Esophagus squamous epithelium (tissue), 5 donors: ENCODE measurements at regions not wholly inside any gene's neighbourhood (a gene's known extent, or its start where the extent isn't known, plus 50 kb on each side); places are given as distances from the start of the nearest gene placed in this dataset.
"Not testable (repeated sequence)": the region's sequence is repeated elsewhere in the genome, so short reads cannot be mapped to it uniquely, and the experiment has no call there.

Experiments used
- DNase-seq: peaks from one replicate; lab custom pipeline; 2025; lab: John Stamatoyannopoulos, UW
- H3K27ac ChIP-seq, 4 donors: fragments of 200-600 bp; sonication (generic); one replicate each; pipeline ENCODE4 v1.5.1; 2016 to 2019; ENCODE audit warnings: mild to moderate bottlenecking in 1 of 4
- H3K27me3 ChIP-seq, 4 donors: fragments of 200-600 bp; sonication (generic); 1 replicate in 3 of 4; 2 replicates in 1 of 4; pipeline versions ENCODE4 v1.5.1 to v1.6.0; 2017 to 2021; ENCODE audit warnings: antibody characterized with exemption in 1 of 4
- H3K36me3 ChIP-seq, 3 donors: fragments of 200-600 bp; sonication (generic); one replicate each; pipeline ENCODE4 v1.5.1; 2016 to 2019
- H3K4me1 ChIP-seq, 3 donors: fragments of 200-600 bp; sonication (generic); one replicate each; pipeline ENCODE4 v1.5.1; 2017 to 2019
- H3K4me3 ChIP-seq, 4 donors: fragments of 200-600 bp; sonication (generic); 1 replicate in 3 of 4; 2 replicates in 1 of 4; pipeline ENCODE4 v1.5.1; 2016 to 2019; ENCODE audit warnings: mild to moderate bottlenecking in 2 of 4, moderate library complexity in 1 of 4
- H3K9me3 ChIP-seq, 3 donors: fragments of 200-600 bp; sonication (generic); one replicate each; pipeline ENCODE4 v1.5.1; 2016 to 2019
- POLR2A ChIP-seq, 4 donors: fragments of 450-650 bp; IDR thresholded peaks; one replicate each; pipeline ENCODE4 v1.6.1; 2017; ENCODE audit warnings: antibody characterized with exemption in 4 of 4, mild to moderate bottlenecking in 4 of 4, moderate library complexity in 3 of 4
- WGBS, 2 donors: methylation state at CpG; one replicate each; pipeline ENCODE4 v1.1.5; 2018; 5-methylcytosine and 5-hydroxymethylcytosine counted together
- intact Hi-C: fragments of 100-400 bp; cut with DNase I; formaldehyde crosslinking; loops from one replicate; pipeline ENCODE4 v1.15.0; 2022
- TF ChIP-seq, protein P1 (sequence below), 6 experiments: fragments of 450-650 bp in 4 of 6; fragments of 200-600 bp in 2 of 6; sonication (generic) in 2 of 6; IDR thresholded peaks; one replicate each; pipeline ENCODE4 v1.5.1; 2016 to 2019; ENCODE audit warnings: antibody characterized with exemption in 6 of 6, mild to moderate bottlenecking in 4 of 6, moderate library complexity in 4 of 6
- donor health status: DM: yes; HTN: yes; CAD: no.

- intact Hi-C loops = no loop called here
- Histone ChIP-seq H3K36me3 (no peaks in the 10 kb centered on the region), H3K4me1 (no peaks in the 10 kb centered on the region), H3K27ac (no peak overlapping the region), H3K4me3 (no peak overlapping the region), H3K27me3 (peaks cover 0 to 10% (median 0%) of the 10 kb centered on the region in 4 donors), H3K9me3 (no peaks in the 10 kb centered on the region)
- 93 to 96% methylated on average over 13 of the region's 13 CpGs for WGBS, 2 donors
- TF ChIP-seq, protein P1, sequence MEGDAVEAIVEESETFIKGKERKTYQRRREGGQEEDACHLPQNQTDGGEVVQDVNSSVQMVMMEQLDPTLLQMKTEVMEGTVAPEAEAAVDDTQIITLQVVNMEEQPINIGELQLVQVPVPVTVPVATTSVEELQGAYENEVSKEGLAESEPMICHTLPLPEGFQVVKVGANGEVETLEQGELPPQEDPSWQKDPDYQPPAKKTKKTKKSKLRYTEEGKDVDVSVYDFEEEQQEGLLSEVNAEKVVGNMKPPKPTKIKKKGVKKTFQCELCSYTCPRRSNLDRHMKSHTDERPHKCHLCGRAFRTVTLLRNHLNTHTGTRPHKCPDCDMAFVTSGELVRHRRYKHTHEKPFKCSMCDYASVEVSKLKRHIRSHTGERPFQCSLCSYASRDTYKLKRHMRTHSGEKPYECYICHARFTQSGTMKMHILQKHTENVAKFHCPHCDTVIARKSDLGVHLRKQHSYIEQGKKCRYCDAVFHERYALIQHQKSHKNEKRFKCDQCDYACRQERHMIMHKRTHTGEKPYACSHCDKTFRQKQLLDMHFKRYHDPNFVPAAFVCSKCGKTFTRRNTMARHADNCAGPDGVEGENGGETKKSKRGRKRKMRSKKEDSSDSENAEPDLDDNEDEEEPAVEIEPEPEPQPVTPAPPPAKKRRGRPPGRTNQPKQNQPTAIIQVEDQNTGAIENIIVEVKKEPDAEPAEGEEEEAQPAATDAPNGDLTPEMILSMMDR (IDR thresholded peaks at IDR 0.05) = no peak
- DNase-seq = no peak
These were observed 154.4 kb downstream of the CDRT15L2 start for GRCh38 chr17:20733923-20734322.

- Histone ChIP-seq H3K27me3 (peaks cover 0 to 13% (median 0%) of the 10 kb centered on the region in 4 donors), H3K36me3 (no peaks in the 10 kb centered on the region), H3K4me1 (no peaks in the 10 kb centered on the region), H3K9me3 (no peaks in the 10 kb centered on the region), H3K27ac (no peak overlapping the region), H3K4me3 (no peak overlapping the region)
- DNase-seq = no peak
- WGBS, 2 donors = 72 to 82% methylated on average over 3 of the region's 3 CpGs
- intact Hi-C loops = no loop called here
- TF ChIP-seq, protein P1 (IDR thresholded peaks at IDR 0.05) = no peak
- TF ChIP-seq POLR2A (IDR thresholded peaks at IDR 0.05) = no peak
These were observed 156.3 kb downstream of the CDRT15L2 start for GRCh38 chr17:20735796-20736195.

- H3K36me3 ChIP-seq, H3K4me1 ChIP-seq, H3K27ac ChIP-seq, intact Hi-C loops, H3K4me3 ChIP-seq, H3K9me3 ChIP-seq, DNase-seq: not testable (repeated sequence)
- 66 to 76% methylated on average over 7 of the region's 7 CpGs for WGBS, 2 donors
- peaks cover 0 to 13% (median 0%) of the 10 kb centered on the region in 4 donors for H3K27me3 ChIP-seq
These were observed 158.1 kb downstream of the CDRT15L2 start for GRCh38 chr17:20737636-20738035.

- H3K27me3 ChIP-seq = no peaks in the 10 kb centered on the region
- no peaks in the 10 kb centered on the region for H3K36me3 ChIP-seq
- TF ChIP-seq POLR2A (IDR thresholded peaks at IDR 0.05) = no peak
- TF ChIP-seq, protein P1 (IDR thresholded peaks at IDR 0.05) = no peak
- 75 to 85% methylated on average over 8 of the region's 8 CpGs for WGBS, 2 donors
- H3K27ac ChIP-seq = no peak overlapping the region
- no peaks in the 10 kb centered on the region for H3K4me1 ChIP-seq
- no peak for DNase-seq
- no peak overlapping the region for H3K4me3 ChIP-seq
- H3K9me3 ChIP-seq = no peaks in the 10 kb centered on the region
- intact Hi-C loops = no loop called here
These were observed 191.6 kb downstream of the CDRT15L2 start for GRCh38 chr17:20771104-20771503.

GRCh38 chr17:20774472-20775135 lies 195.1 kb downstream of the CDRT15L2 start:
- no peaks in the 10 kb centered on the region for H3K36me3 ChIP-seq
- TF ChIP-seq POLR2A (IDR thresholded peaks at IDR 0.05) = no peak
- TF ChIP-seq, protein P1 (IDR thresholded peaks at IDR 0.05) = no peak
- no peak overlapping the region for H3K4me3 ChIP-seq
- intact Hi-C loops = no loop called here
- no peak overlapping the region for H3K27ac ChIP-seq
- no peaks in the 10 kb centered on the region for H3K9me3 ChIP-seq
- no peaks in the 10 kb centered on the region for H3K4me1 ChIP-seq
- 70 to 86% methylated on average over 4 of the region's 4 CpGs for WGBS, 2 donors
- no peaks in the 10 kb centered on the region for H3K27me3 ChIP-seq
- DNase-seq = no peak
